ENCODE measurements at regions not wholly inside any gene's neighbourhood (a gene's known extent, or its start where the extent isn't known, plus 50 kb on each side); places are given as distances from the start of the nearest gene placed in this dataset.

GRCh38 chr12:30847259-30847658, 79.3 kb upstream of the TSPAN11 start:
- no peak for TF ChIP-seq EP300 (IDR thresholded peaks at IDR 0.05)
- no peak for TF ChIP-seq POLR2AphosphoS5 (IDR thresholded peaks at IDR 0.05)
- TF ChIP-seq CTCF (IDR thresholded peaks at IDR 0.05), result peak; percentile 40 to 64 (median 56)
- no peak for TF ChIP-seq POLR2A (IDR thresholded peaks at IDR 0.05)
- Histone ChIP-seq H3K4me3 (no peak overlapping the region), H3K27me3 (no peaks in the 10 kb centered on the region), H3K4me1 (peaks cover 0 to 6% (median 0%) of the 10 kb centered on the region in 3 donors), H3K36me3 (no peaks in the 10 kb centered on the region), H3K27ac (no peak overlapping the region), H3K9me3 (no peaks in the 10 kb centered on the region)
- WGBS, 2 donors (ENCODE audit: low coverage in 1 of 2), result 0 to 11% methylated on average over 2 to 3 of the region's 3 CpGs
- no peak for ATAC-seq

GRCh38 chr12:30846776-30847175, 79.8 kb upstream of the TSPAN11 start:
- Histone ChIP-seq H3K4me3 (no peak overlapping the region), H3K36me3 (no peaks in the 10 kb centered on the region), H3K27ac (no peak overlapping the region), H3K27me3 (no peaks in the 10 kb centered on the region), H3K4me1 (peaks cover 0 to 4% (median 0%) of the 10 kb centered on the region in 3 donors), H3K9me3 (no peaks in the 10 kb centered on the region)
- no peak for TF ChIP-seq POLR2AphosphoS5 (IDR thresholded peaks at IDR 0.05)
- no peak for TF ChIP-seq POLR2A (IDR thresholded peaks at IDR 0.05)
- WGBS, 2 donors (ENCODE audit: low coverage in 1 of 2), result 89 to 96% methylated on average over 3 to 4 of the region's 4 CpGs
- no peak for ATAC-seq

GRCh38 chr12:30845676-30846075, 80.9 kb upstream of the TSPAN11 start:
- WGBS, 2 donors (ENCODE audit: low coverage in 1 of 2), result 73% methylated on average over 3 of the region's 5 CpGs

GRCh38 chr12:30843211-30843610, 83.3 kb upstream of the TSPAN11 start:
- Histone ChIP-seq H3K27ac (no peak overlapping the region), H3K36me3 (no peaks in the 10 kb centered on the region), H3K4me1 (no peaks in the 10 kb centered on the region), H3K9me3 (no peaks in the 10 kb centered on the region), H3K4me3 (no peak overlapping the region), H3K27me3 (no peaks in the 10 kb centered on the region)
- 63 to 93% methylated on average over 1 to 2 of the region's 3 CpGs for WGBS, 2 donors (ENCODE audit: low coverage in 1 of 2)
- ATAC-seq, result no peak
- TF ChIP-seq POLR2AphosphoS5 (IDR thresholded peaks at IDR 0.05) (no peak), CTCF (IDR thresholded peaks at IDR 0.05) (no peak), POLR2A (IDR thresholded peaks at IDR 0.05) (no peak), EP300 (IDR thresholded peaks at IDR 0.05) (no peak)

More at GRCh38 chr12:30845676-30846075, 80.9 kb upstream of the TSPAN11 start:
- H3K4me1 ChIP-seq, result no peaks in the 10 kb centered on the region
- no peak for ATAC-seq
- H3K9me3 ChIP-seq, result no peaks in the 10 kb centered on the region
- no peaks in the 10 kb centered on the region for H3K36me3 ChIP-seq
- no peak overlapping the region for H3K27ac ChIP-seq
- no peak overlapping the region for H3K4me3 ChIP-seq
- TF ChIP-seq POLR2A (IDR thresholded peaks at IDR 0.05) (no peak), EP300 (IDR thresholded peaks at IDR 0.05) (no peak), CTCF (IDR thresholded peaks at IDR 0.05) (no peak), POLR2AphosphoS5 (IDR thresholded peaks at IDR 0.05) (no peak)
- H3K27me3 ChIP-seq, result no peaks in the 10 kb centered on the region

GRCh38 chr12:30840715-30841114, 85.8 kb upstream of the TSPAN11 start:
- WGBS, 2 donors (ENCODE audit: low coverage in 1 of 2), result 67% methylated on average over 1 of the region's 3 CpGs; no CpG with 5 or more reads in 1 of the 2 donors
- H3K27ac ChIP-seq, result no peak overlapping the region
- TF ChIP-seq POLR2AphosphoS5 (IDR thresholded peaks at IDR 0.05) (no peak), CTCF (IDR thresholded peaks at IDR 0.05) (no peak), EP300 (IDR thresholded peaks at IDR 0.05) (no peak), POLR2A (IDR thresholded peaks at IDR 0.05) (no peak)
- ATAC-seq, result no peak
- no peaks in the 10 kb centered on the region for H3K4me1 ChIP-seq
- H3K27me3 ChIP-seq, result peaks cover 12% of the 10 kb centered on the region
- no peaks in the 10 kb centered on the region for H3K9me3 ChIP-seq
- H3K36me3 ChIP-seq, result no peaks in the 10 kb centered on the region
- H3K4me3 ChIP-seq, result no peak overlapping the region
